ENCODE measurements at regions not wholly inside any gene's neighbourhood (a gene's known extent, or its start where the extent isn't known, plus 50 kb on each side); places are given as distances from the start of the nearest gene placed in this dataset.

DNA sequence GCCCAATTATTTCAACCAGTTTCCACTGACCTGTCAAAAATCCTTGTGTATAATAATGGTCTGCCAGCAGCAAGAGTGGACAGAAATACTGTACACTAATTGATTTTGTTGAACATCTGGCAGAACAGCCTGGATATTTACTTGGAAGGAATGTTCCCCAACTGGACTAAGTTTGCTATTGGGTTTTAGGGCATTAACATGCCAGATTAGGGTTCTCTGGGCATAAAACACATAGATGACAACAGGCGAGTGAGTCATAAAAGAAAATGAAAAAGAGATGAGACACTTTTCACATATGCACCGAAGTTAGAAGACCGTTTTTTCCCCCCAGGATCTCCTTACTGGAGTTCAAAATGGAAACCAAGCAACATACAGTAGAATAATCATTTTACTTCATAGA lies 236.3 kb upstream of the NAV3 start:
- Histone ChIP-seq H3K36me3 (no peaks in the 10 kb centered on the region), H3K27ac (no peak overlapping the region), H3K4me3 (no peak overlapping the region), H3K4me1 (ENCODE audit: low read depth) (peaks cover 20% of the 10 kb centered on the region), H3K27me3 (no peaks in the 10 kb centered on the region), H3K9me3 (ENCODE audit: low read depth) (no peaks in the 10 kb centered on the region)
- no peak for DNase-seq (ENCODE audit: low read depth in 1 of 2, low spot score in 1 of 2)
- TF ChIP-seq, protein P1, sequence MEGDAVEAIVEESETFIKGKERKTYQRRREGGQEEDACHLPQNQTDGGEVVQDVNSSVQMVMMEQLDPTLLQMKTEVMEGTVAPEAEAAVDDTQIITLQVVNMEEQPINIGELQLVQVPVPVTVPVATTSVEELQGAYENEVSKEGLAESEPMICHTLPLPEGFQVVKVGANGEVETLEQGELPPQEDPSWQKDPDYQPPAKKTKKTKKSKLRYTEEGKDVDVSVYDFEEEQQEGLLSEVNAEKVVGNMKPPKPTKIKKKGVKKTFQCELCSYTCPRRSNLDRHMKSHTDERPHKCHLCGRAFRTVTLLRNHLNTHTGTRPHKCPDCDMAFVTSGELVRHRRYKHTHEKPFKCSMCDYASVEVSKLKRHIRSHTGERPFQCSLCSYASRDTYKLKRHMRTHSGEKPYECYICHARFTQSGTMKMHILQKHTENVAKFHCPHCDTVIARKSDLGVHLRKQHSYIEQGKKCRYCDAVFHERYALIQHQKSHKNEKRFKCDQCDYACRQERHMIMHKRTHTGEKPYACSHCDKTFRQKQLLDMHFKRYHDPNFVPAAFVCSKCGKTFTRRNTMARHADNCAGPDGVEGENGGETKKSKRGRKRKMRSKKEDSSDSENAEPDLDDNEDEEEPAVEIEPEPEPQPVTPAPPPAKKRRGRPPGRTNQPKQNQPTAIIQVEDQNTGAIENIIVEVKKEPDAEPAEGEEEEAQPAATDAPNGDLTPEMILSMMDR (IDR thresholded peaks at IDR 0.05; ENCODE audit: low read depth, low read length), result no peak

DNA sequence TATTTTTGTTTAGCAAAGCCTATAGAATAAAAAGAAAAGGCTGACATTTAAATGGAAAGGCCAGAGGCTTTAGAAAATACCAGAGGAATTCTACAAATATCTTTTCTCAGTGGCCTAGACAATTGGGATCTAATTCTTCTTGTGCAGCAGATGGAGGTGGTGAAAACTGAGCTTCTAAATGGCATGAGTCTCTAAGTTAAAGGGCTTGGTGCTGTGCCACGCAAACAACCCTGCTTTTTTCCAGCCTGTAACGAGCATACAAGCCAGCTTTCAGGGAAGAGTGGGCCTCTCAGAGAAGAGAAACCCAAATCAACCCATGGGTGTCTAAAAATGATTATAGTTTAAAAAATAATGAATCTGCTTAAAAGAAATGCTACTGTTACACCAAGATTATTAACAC lies 237.9 kb upstream of the NAV3 start:
- Histone ChIP-seq H3K27ac (peak overlapping the region; percentile 33), H3K9me3 (ENCODE audit: low read depth) (no peaks in the 10 kb centered on the region), H3K27me3 (no peaks in the 10 kb centered on the region), H3K4me1 (ENCODE audit: low read depth) (peaks cover 20% of the 10 kb centered on the region), H3K36me3 (no peaks in the 10 kb centered on the region), H3K4me3 (no peak overlapping the region)
- no peak for DNase-seq (ENCODE audit: low read depth in 1 of 2, low spot score in 1 of 2)
- TF ChIP-seq, protein P1 (IDR thresholded peaks at IDR 0.05; ENCODE audit: low read depth, low read length), result no peak

DNA sequence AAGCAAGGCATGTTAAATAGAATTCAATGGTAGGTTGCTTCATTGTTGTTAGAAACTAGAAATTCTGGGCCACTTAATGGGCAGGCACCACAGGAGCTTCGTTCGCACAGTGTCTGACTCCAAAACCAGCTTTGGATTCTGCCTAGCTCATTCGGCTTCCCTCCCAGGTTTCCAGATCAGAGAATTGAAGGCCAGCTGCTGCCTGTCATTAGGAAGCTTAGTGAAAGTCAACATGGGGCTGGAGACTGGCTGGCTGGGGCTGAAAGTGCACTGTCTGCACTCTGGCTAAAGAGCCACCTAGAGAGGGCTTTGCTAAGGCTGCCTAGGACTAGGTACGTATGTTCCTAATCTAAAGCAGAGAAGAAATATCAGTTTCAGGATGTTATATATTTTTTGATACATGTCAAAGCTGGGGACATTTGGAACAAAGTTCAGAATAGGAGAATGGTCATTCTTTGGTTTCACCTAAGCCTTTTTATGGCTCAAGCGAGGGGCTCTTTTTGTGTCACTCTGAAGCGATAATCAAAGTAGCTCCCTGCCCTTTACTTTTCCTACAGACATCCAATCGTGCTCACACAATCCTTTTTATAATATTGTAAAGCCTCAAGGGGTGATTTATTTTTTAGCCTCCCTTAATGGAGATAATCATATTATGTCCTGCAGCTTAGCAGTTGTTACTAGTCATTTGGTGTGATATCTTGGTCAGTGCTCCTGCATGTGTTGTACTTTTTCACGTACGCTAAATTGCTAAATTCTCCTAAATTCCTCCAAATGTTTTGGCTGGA lies 238.5 kb upstream of the NAV3 start:
- Histone ChIP-seq H3K27ac (no peak overlapping the region), H3K27me3 (no peaks in the 10 kb centered on the region), H3K36me3 (no peaks in the 10 kb centered on the region), H3K4me1 (ENCODE audit: low read depth) (peaks cover 20% of the 10 kb centered on the region), H3K9me3 (ENCODE audit: low read depth) (no peaks in the 10 kb centered on the region), H3K4me3 (no peak overlapping the region)
- TF ChIP-seq, protein P1 (IDR thresholded peaks at IDR 0.05; ENCODE audit: low read depth, low read length), result no peak
- DNase-seq (ENCODE audit: low read depth in 1 of 2, low spot score in 1 of 2), result peak in 1 of 2 donors; percentile 74

DNA sequence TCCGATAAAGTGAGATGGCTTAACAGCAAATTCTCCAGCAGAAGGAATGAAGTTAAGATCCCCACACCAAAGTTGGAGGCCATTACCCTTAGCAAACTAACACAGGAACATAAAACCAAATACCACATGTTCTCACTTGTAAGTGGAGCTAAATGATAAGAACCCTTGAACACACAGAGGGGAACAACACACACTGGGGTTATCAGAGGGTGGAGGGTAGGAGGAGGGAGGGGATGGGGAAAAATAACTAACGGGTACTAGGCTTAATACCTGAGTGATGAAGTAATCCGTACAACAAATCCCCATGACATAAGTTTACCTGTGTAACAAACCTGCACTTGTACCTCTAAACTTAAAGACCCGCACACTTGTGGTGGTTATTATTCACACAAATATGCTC lies 240.4 kb upstream of the NAV3 start:
- Histone ChIP-seq H3K27ac (no peak overlapping the region), H3K36me3 (no peaks in the 10 kb centered on the region), H3K27me3 (no peaks in the 10 kb centered on the region), H3K4me3 (no peak overlapping the region), H3K9me3 (ENCODE audit: low read depth) (no peaks in the 10 kb centered on the region), H3K4me1 (ENCODE audit: low read depth) (peaks cover 20% of the 10 kb centered on the region)
- TF ChIP-seq, protein P1 (IDR thresholded peaks at IDR 0.05; ENCODE audit: low read depth, low read length), result no peak
- DNase-seq (ENCODE audit: low read depth in 1 of 2, low spot score in 1 of 2), result peak in 1 of 2 donors; percentile 23

DNA sequence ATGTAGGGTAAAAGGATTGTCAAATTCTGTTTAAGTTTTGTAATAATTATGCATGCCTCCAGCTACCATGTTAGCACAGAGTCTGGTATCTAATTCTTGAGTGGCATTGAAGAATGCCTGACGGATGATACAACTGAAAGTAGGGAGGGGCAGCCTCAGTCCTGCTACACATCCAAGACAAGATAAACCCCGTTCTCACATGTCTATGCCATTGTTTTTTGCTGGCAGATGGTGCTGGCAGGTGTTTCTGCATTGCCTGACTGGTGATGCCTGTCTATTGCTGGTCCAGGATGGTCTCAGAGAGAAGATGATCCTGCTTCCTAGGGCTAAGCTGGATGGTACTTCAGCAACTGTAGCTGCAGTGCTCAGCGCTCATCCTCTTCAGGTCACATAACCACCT lies 245.8 kb upstream of the NAV3 start:
- H3K4me3 ChIP-seq, result no peak overlapping the region
- DNase-seq (ENCODE audit: low read depth in 1 of 2, low spot score in 1 of 2), result no peak
- H3K27me3 ChIP-seq, result no peaks in the 10 kb centered on the region
- no peaks in the 10 kb centered on the region for H3K9me3 ChIP-seq (ENCODE audit: low read depth)
- H3K27ac ChIP-seq, result no peak overlapping the region
- H3K4me1 ChIP-seq (ENCODE audit: low read depth), result no peaks in the 10 kb centered on the region
- H3K36me3 ChIP-seq, result no peaks in the 10 kb centered on the region
- TF ChIP-seq, protein P1 (IDR thresholded peaks at IDR 0.05; ENCODE audit: low read depth, low read length), result no peak

Data from cardiac muscle cell (in vitro differentiated cells and primary cell).